NT2/D1 (cell line): ENCODE measurements at regions not wholly inside any gene's neighbourhood (a gene's known extent, or its start where the extent isn't known, plus 50 kb on each side); places are given as distances from the start of the nearest gene placed in this dataset.

Source experiments
- SUZ12 ChIP-seq: IDR thresholded peaks from 2 replicates; pipeline ENCODE4 v1.6.1; 2011; ENCODE audit not compliant: insufficient read length, insufficient read depth; ENCODE audit errors: extremely low read depth
- YY1 ChIP-seq: IDR thresholded peaks from 2 replicates; pipeline ENCODE4 v1.6.1; 2011; ENCODE audit not compliant: insufficient read length, insufficient read depth
- ZNF274 ChIP-seq: IDR thresholded peaks from 2 replicates; pipeline ENCODE4 v1.6.1; 2011; ENCODE audit warnings: mild to moderate bottlenecking, low read depth, low read length

DNA sequence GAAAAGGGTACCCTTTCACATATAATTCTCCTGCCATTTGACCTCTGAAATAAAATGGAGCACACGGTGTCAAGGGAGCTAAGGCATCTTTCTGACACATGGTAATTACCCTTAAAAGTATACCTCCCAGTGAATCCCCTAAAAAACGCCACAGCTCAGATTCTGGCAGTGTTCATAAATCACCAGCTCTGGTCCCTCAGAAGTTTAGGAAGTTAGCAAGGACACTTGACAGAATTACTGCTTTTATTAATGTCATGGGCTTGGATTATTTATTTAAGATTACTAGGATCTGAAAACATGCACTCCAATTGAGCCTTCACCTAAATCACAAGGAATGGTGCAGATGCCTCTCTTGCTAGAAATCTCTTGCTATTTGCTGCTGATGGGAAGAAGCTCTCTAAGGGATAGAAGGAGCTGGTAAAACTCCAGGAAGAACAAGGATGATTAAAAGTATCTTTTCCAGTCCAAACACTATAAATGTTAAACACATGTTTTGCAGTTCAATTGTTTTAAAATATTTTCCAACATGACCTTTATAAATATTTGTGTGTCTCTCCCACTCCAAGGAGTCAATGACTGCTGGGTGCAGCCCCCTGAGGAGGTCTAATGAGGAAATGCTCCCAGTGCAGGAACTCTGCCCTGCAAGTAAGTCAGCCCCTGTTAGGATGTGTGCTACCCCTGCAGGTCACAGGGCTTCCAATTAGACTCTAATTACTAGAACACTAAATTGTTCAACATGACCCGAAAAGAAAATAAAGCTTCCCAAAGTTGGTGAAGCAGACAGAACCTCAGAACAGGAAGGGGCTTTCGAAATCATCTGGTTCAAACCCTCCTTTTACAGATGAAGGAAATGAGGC lies 230.3 kb downstream of the TFAP2A start:
- TF ChIP-seq YY1 (no peak), SUZ12 (no peak), ZNF274 (no peak)
